Transverse colon (tissue), 4 donors: ENCODE measurements at regions not wholly inside any gene's neighbourhood (a gene's known extent, or its start where the extent isn't known, plus 50 kb on each side); places are given as distances from the start of the nearest gene placed in this dataset.

Experiments used
- DNase-seq: peaks from one replicate; pipeline ENCODE4 v3.0.0-alpha.2; 2019
- H3K27ac ChIP-seq, 4 donors: fragments of 200-600 bp; sonication (generic); 2 replicates each; pipeline ENCODE4 v1.5.1; 2016 to 2018; ENCODE audit warnings: inconsistent platforms in 4 of 4
- H3K27me3 ChIP-seq: fragments of 200-600 bp; sonication (generic); 2 replicates; pipeline ENCODE4 v1.5.1; 2017; ENCODE audit warnings: inconsistent platforms
- H3K36me3 ChIP-seq, 4 donors: fragments of 200-600 bp; sonication (generic); 2 replicates each; pipeline ENCODE4 v1.5.1; 2017 to 2019; ENCODE audit warnings: inconsistent platforms in 4 of 4
- H3K4me1 ChIP-seq, 4 donors: fragments of 200-600 bp; sonication (generic); 2 replicates each; pipeline ENCODE4 v1.5.1; 2017 to 2020; ENCODE audit warnings: inconsistent platforms in 4 of 4
- H3K4me3 ChIP-seq, 4 donors: fragments of 200-600 bp; sonication (generic); 1 replicate in 1 of 4; 2 replicates in 3 of 4; pipeline versions ENCODE4 v1.5.1 to v1.6.1; 2017 to 2019; ENCODE audit warnings: inconsistent platforms in 4 of 4
- H3K9me3 ChIP-seq, 2 donors: fragments of 200-600 bp; sonication (generic); 2 replicates each; pipeline ENCODE4 v1.5.1; 2017 to 2019; ENCODE audit warnings: inconsistent platforms in 2 of 2
- CTCF ChIP-seq, 5 experiments: fragments of 200-600 bp in 3 of 5; fragments of 450-650 bp in 2 of 5; sonication (generic) in 3 of 5; IDR thresholded peaks; 1 replicate in 2 of 5; 2 replicates in 3 of 5; pipeline ENCODE4 v1.5.1; 2016 to 2017; ENCODE audit warnings: antibody characterized with exemption in 5 of 5, inconsistent platforms in 3 of 5, mild to moderate bottlenecking in 2 of 5, moderate library complexity in 1 of 5
- EP300 ChIP-seq: sonication (generic); formaldehyde crosslinking; IDR thresholded peaks from one replicate; pipeline ENCODE4 v1.6.1; 2017; ENCODE audit warnings: antibody characterized with exemption, low read depth
- POLR2A ChIP-seq: fragments of 450-650 bp; IDR thresholded peaks from one replicate; pipeline ENCODE4 v1.6.1; 2016; ENCODE audit warnings: antibody characterized with exemption, mild to moderate bottlenecking, moderate library complexity
- POLR2AphosphoS5 ChIP-seq, 3 donors: sonication (generic); formaldehyde crosslinking; IDR thresholded peaks; one replicate each; pipeline ENCODE4 v1.6.1; 2016; ENCODE audit warnings: antibody characterized with exemption in 3 of 3
- WGBS, 2 donors: methylation state at CpG; one replicate each; pipeline ENCODE4 v1.1.5; 2018; ENCODE audit warnings: low coverage in 1 of 2; 5-methylcytosine and 5-hydroxymethylcytosine counted together
- in situ Hi-C, 4 donors: fragments of 200-750 bp; cut with MboI; loops; one replicate each; pipeline versions ENCODE4 v1.15.0 to v1.15.1; 2017; ENCODE audit warnings: low sequenced_read_pairs in 3 of 4, low pct_ligation_motif_present in 1 of 4, low pct_unique_long_range_greater_than_20kb in 1 of 4
- intact Hi-C: fragments of 100-400 bp; cut with DNase I; formaldehyde crosslinking; loops from one replicate; pipeline ENCODE4 v1.15.1; 2023; ENCODE audit warnings: low total_unique reads

DNA sequence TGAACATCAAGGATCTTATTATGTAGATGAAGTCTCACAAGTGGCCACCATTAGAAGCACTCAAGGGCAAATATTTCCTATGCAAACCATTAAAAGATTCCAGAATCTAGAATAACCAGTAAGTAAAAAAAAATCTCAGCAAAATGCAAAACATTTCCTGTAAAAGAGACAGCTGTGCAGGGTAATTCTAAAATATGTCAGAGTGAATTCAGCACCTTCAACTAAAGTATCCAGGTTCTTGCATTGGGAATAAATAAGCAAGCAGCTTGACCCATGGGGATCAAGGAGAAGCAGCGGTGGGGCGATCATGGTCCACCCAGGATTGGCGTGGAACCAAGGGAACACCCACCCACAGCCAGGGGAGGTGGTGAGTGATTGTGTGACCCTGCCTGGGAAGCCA is 2188.9 kb downstream of the PCDH7 start:
- no peaks in the 10 kb centered on the region for H3K9me3 ChIP-seq
- H3K36me3 ChIP-seq: no peaks in the 10 kb centered on the region
- intact Hi-C loops: no loop called here
- H3K4me3 ChIP-seq: no peak overlapping the region
- TF ChIP-seq POLR2A (no peak), EP300 (no peak), POLR2AphosphoS5 (IDR thresholded peaks at IDR 0.05) (no peak), CTCF (IDR thresholded peaks at IDR 0.05) (no peak)
- H3K4me1 ChIP-seq: no peaks in the 10 kb centered on the region
- H3K27ac ChIP-seq: no peak overlapping the region
- in situ Hi-C loops: no loop called here
- DNase-seq: no peak
- 73 to 96% methylated on average over 2 to 3 of the region's 3 CpGs for WGBS, 2 donors
- no peaks in the 10 kb centered on the region for H3K27me3 ChIP-seq

GRCh38 chr4:32909736-32910135 is 2189.6 kb downstream of the PCDH7 start:
- no peaks in the 10 kb centered on the region for H3K9me3 ChIP-seq
- intact Hi-C loops (no loop called here), in situ Hi-C loops (no loop called here)
- H3K27me3 ChIP-seq: no peaks in the 10 kb centered on the region
- no peak overlapping the region for H3K4me3 ChIP-seq
- no peak overlapping the region for H3K27ac ChIP-seq
- no peaks in the 10 kb centered on the region for H3K36me3 ChIP-seq
- no peak for DNase-seq
- no peaks in the 10 kb centered on the region for H3K4me1 ChIP-seq
- TF ChIP-seq POLR2A: no peak
- TF ChIP-seq CTCF (IDR thresholded peaks at IDR 0.05): no peak
- no peak for TF ChIP-seq EP300
- TF ChIP-seq POLR2AphosphoS5 (IDR thresholded peaks at IDR 0.05): no peak
- 79% methylated on average over 2 of the region's 2 CpGs; no CpG with 5 or more reads in 1 of the 2 donors for WGBS, 2 donors

DNA sequence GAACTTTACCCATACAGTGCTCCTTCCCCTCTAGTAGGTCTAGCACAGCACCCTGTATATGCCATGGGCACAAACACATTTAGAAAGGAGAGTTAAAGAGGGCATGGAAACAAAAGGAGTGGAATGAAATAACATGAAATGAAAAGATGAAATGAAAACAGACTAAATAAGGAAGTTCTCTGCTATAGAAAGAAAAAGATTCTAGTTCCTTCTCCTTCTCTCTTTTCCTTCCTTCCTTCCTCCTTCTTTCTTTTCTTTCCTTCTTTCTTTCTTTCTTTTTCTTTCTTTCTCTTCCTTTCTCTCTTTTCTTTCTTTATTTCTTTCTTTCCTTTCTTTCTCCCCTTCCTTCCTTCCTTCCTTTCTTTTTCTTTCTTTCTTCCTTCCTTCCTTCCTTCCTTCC is 2197.4 kb downstream of the PCDH7 start:
- Histone ChIP-seq H3K27me3 (no peaks in the 10 kb centered on the region), H3K27ac (no peak overlapping the region), H3K36me3 (no peaks in the 10 kb centered on the region), H3K4me3 (no peak overlapping the region), H3K4me1 (no peaks in the 10 kb centered on the region), H3K9me3 (no peaks in the 10 kb centered on the region)
- TF ChIP-seq POLR2AphosphoS5 (IDR thresholded peaks at IDR 0.05) (no peak), EP300 (no peak), CTCF (IDR thresholded peaks at IDR 0.05) (no peak), POLR2A (no peak)
- in situ Hi-C loops (no loop called here), intact Hi-C loops (no loop called here)
- DNase-seq: no peak

- in situ Hi-C loops: no loop called here
- Histone ChIP-seq H3K9me3 (no peaks in the 10 kb centered on the region), H3K4me3 (no peak overlapping the region), H3K4me1 (no peaks in the 10 kb centered on the region), H3K36me3 (no peaks in the 10 kb centered on the region), H3K27ac (no peak overlapping the region), H3K27me3 (no peaks in the 10 kb centered on the region)
- no peak for TF ChIP-seq CTCF (IDR thresholded peaks at IDR 0.05)
- no peak for TF ChIP-seq EP300
- TF ChIP-seq POLR2A: no peak
- TF ChIP-seq POLR2AphosphoS5 (IDR thresholded peaks at IDR 0.05): no peak
- WGBS, 2 donors: 43 to 51% methylated on average over 4 of the region's 4 CpGs
- DNase-seq: no peak
- intact Hi-C loops: no loop called here
Observed at GRCh38 chr4:32929796-32930699, 2209.9 kb downstream of the PCDH7 start.
